ENCODE measurements at regions not wholly inside any gene's neighbourhood (a gene's known extent, or its start where the extent isn't known, plus 50 kb on each side); places are given as distances from the start of the nearest gene placed in this dataset.
A peak's percentile ranks its signal among the peaks of the same experiment; 100 is the strongest.
"Not testable (repeated sequence)": the region's sequence is repeated elsewhere in the genome, so short reads cannot be mapped to it uniquely, and the experiment has no call there.

- no peak for DNase-seq
These were observed 1827.0 kb downstream of the C4orf33 start for GRCh38 chr4:130922955-130923354.

- DNase-seq = no peak
These were observed 1859.6 kb downstream of the C4orf33 start for GRCh38 chr4:130955520-130955919.

GRCh38 chr4:130985371-130985770 lies 1889.4 kb downstream of the C4orf33 start:
- DNase-seq = no peak

GRCh38 chr4:130995988-130996387 lies 1900.0 kb downstream of the C4orf33 start:
- DNase-seq = no peak

- no peak for DNase-seq
These were observed 1905.4 kb downstream of the C4orf33 start for GRCh38 chr4:131001371-131001770.

GRCh38 chr4:131002132-131002531 lies 1906.2 kb downstream of the C4orf33 start:
- no peak for DNase-seq

- no peak for DNase-seq
These were observed 1910.4 kb downstream of the C4orf33 start for GRCh38 chr4:131006388-131006787.

- not testable (repeated sequence) for DNase-seq
These were observed 1916.0 kb downstream of the C4orf33 start for GRCh38 chr4:131011961-131012360.

GRCh38 chr4:131013226-131013625 lies 1917.3 kb downstream of the C4orf33 start:
- no peak for DNase-seq

GRCh38 chr4:131026771-131027170 lies 1930.8 kb downstream of the C4orf33 start:
- DNase-seq = no peak

GRCh38 chr4:131044368-131044767 lies 1948.4 kb downstream of the C4orf33 start:
- DNase-seq = no peak

GRCh38 chr4:131046821-131047220 lies 1950.9 kb downstream of the C4orf33 start:
- no peak for DNase-seq

- DNase-seq = no peak
These were observed 1956.7 kb downstream of the C4orf33 start for GRCh38 chr4:131052646-131053045.

- no peak for DNase-seq
These were observed 1958.6 kb downstream of the C4orf33 start for GRCh38 chr4:131054489-131055019.

GRCh38 chr4:131061734-131062133 lies 1965.8 kb downstream of the C4orf33 start:
- no peak for DNase-seq

- no peak for DNase-seq
These were observed 1967.9 kb downstream of the C4orf33 start for GRCh38 chr4:131063878-131064277.

GRCh38 chr4:131081069-131081468 lies 1985.1 kb downstream of the C4orf33 start:
- no peak for DNase-seq

GRCh38 chr4:131084997-131085396 lies 1989.0 kb downstream of the C4orf33 start:
- DNase-seq = no peak

- peak; percentile 25 for DNase-seq
These were observed 1995.9 kb downstream of the C4orf33 start for GRCh38 chr4:131091896-131092295.

- no peak for DNase-seq
These were observed 1997.4 kb downstream of the C4orf33 start for GRCh38 chr4:131093303-131093702.

- DNase-seq = no peak
These were observed 2003.0 kb downstream of the C4orf33 start for GRCh38 chr4:131098976-131099375.

- no peak for DNase-seq
These were observed 2017.3 kb downstream of the C4orf33 start for GRCh38 chr4:131113273-131113672.

GRCh38 chr4:131113704-131114103 lies 2017.8 kb downstream of the C4orf33 start:
- no peak for DNase-seq

- DNase-seq = no peak
These were observed 2023.7 kb downstream of the C4orf33 start for GRCh38 chr4:131119661-131120060.

- DNase-seq = no peak
These were observed 2011.9 kb upstream of the PCDH10 start for GRCh38 chr4:131137196-131137595.

GRCh38 chr4:131159261-131159660 lies 1989.8 kb upstream of the PCDH10 start:
- DNase-seq = no peak
